SIG-M5 treated with dmso at 0.1 percent for 504 hours (cell line): ENCODE measurements at regions not wholly inside any gene's neighbourhood (a gene's known extent, or its start where the extent isn't known, plus 50 kb on each side); places are given as distances from the start of the nearest gene placed in this dataset.

Source experiments
- DNase-seq: peaks from one replicate; lab custom pipeline; 2025; ENCODE audit not compliant: unreplicated experiment; lab: John Stamatoyannopoulos, UW

DNA sequence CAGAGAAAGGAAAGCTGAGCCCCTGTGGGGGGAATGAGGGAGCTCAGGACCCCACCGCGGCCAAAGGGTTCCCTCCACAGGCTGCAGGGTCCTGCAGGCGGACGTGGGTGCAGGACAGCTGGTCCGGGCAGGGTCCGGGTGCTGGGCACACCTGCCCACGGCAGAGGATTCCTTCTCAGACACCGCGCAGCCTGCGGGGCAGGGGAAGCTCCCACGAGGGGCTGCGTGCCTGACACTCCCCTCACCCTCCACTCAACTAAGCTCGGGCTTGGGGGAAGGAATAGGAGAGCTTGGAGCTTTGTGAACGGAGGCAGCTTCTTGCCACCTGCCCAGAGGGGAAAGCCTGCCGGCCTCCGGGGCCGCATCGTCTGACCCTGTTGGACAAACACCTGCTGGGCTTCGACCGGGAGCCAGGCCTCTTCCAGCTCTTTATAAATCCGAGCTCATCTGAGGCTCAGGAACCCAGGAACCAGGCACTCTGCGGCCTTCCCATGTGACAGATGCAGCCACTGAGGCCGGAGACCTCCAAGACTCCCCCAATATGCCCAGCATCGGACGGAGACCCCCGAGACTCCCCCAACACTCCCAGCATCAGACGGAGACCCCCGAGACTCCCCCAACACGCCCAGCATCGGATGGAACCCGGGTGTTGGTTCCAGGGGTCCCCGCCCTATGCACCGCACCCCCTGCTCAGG, 97.3 kb downstream of the PDGFA start:
- no peak for DNase-seq

DNA sequence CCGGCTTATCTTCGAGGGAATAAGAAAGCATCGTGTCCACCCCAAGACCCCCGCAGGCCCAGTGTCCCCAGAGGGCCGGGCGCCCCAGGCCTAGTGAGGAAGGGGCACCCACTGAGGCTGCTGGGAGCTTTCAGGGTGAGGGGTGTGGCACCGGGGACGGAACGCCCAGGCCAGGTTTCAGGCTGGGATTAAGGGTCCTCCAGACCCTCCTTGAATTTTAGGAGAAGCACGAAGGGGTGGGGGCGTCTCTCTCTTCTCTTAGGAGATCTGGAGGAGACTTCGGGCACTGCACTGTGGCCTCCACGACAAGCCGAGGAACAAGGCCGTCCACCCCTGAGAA, 96.8 kb downstream of the PDGFA start:
- DNase-seq = no peak

DNA sequence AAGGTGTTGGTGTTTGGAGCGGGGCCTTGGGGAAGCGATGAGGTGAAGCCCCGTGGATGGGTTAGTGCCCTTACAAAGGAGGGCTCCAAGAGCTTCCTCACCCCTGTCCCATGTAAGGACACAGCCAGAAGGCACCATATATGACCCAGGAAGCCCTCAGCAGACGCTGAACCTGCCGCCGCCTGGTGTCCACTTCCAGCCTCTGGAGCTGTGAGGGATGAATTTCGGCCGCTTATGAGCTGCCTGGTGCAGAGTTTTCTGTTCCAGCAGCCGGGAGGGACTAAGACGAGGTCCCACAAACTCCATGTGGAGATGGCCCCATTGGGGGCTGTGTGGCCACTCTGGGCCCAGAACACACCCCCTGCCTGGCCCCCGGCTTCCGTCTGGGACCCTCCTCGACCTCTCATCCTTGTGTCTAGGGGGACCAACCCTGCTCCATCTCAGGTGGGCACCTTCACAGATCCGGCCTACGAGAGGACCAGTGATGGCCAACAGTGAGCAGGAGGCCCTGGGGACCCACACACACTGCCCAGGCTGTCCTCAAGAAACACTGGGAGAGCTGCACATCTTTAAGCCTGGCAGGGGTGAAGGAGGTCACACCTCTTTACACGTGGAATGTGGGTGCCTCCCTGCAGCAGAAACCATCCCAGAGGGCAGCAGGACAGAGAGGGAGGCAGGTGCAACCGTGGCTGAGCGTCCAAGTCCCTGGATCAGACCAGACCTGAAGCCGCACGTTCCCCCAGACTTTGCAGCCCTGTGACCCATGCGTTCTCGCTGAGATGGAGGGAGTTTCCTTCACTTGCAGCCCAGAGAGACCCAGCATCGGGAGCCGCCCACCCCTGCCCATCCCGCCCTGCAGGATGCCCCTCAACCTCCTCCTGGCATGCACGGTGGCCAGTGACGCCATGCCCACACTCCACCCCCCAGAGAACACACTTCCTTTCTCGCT, 96.1 kb downstream of the PDGFA start:
- no peak for DNase-seq

DNA sequence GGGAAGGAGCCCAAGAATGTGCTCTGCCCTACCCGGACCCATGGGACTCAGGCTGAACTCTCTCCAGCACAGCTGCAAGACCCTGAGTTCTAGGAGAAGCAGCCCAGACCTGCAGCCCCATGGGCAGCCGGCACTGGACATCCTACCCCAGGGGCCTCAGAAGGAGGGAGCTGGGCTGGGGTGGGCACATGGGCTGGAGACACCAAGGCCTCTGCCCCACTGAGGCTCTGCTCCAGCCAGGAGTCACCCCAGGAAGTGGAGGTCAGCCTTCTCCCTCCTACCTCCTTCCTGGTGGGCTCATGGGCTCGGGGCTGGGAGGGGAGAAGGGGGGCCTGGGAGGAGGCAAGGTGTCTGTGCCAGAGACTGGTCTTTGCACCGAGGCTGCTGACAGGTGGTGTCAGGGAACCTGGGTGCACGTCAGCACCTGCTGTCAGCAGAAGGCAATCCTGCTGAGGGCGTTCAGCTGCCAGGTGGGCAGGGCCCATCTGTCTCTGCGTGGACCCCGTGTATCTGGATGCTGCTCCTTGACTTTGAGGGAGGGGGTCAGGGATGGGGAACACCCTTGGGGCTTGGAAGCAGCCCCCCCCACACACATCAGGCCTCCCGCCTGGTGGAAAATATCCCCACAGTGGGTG, 95.2 kb downstream of the PDGFA start:
- DNase-seq = no peak

DNA sequence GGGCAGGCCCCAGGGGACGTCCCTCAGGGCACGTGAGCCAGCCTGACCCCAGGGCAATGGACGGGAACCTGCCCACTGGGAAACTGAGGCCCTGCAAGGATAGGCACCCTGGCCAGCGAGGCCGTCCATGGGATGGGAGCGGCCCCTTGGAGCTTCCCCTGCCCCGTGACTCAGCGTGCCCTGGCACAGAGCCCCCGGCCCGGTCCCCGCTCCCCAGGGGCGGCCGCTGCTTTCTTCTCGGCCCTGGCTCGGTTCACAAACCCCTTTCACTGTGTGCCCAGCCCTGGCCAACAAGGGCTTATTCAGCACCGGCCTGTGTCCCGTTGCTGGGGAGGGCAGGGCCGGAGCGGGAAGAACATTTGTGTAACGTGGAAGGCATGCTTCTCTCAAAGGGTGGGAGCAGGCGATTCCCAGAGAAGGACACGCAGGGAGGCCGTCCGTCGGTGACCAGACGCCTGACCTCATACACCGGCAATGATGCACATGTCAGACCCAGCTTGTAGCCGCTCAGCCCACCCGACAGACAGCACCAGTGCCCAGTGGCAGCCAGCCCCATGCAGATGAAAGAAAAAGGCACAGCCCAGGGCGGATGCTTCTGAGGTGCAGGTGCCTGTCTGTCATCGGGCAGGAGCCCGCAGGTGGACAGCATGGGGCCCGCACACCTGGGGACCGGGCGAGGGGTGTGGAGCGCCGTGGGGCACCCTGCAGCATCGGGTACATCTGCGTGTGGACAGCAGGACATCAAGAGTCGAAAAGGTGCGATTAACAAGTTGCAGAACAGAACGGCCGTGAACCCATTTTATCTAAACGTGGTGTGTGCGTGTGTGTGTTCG, 94.5 kb downstream of the PDGFA start:
- DNase-seq = no peak

DNA sequence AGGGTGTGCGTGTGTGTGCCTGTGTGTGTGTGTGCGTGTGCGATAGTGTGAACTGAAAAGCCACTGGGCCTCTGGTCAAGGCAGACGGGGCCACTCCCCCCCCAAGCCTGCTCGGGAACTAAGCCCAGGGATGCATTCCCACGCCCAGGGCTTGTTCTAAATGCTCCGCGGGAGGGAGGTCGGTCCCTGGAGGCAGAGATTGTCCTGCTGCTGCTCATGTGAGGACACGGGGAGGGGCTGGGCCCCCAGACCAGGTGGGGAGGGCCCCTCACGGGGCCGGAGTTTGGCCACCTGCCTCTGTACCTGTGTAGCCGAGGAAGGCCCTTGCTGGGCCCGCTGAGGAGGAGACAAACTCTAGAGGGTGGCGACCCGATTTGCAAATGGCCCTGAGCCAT, 93.9 kb downstream of the PDGFA start:
- no peak for DNase-seq

DNA sequence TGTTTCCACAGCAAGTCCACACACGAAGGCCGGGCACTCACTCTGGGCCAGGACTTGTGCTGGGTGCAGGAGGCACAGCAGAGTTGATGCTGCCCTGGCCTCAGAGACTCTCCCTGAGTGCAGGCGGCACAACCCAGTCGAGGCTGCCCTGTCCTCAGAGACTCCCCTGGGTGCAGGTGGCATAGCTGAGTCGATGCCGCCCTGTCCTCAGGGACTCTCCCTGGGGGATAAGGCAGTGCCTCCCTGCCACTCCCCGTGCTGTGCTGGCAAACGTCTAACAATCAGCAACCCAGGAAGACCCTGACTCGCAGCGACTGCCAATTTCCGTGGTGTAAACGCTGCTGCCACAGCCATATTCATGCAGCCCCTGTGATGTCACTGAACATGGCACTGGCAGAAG, 93.1 kb downstream of the PDGFA start:
- DNase-seq = no peak

DNA sequence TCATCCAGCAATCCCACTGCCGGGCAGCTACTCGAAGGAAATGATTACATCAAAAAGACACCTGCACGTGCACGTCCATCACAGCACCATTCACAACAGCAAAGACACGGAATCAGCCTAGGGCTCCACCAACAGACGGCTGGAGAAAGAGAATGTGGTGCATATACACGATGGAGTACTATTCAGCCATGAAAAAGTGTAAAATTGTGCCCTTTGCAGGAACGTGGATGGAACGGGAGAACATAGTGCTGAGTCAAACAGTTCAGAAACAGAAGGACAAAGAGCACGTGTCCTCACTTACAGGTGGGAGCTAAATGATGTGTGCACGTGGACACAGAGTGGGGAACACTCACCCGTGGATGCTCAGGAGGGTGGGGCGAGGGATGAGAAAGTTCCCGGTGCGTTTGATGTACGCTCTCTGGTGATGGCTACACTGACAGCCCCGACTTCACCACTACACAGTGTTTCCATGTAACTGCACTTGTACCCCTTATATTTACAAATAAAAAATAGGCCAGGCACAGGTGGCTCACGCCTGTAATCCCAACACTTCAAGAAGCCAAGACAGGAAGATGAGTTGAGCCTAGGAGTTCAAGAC, 92.0 kb downstream of the PDGFA start:
- no peak for DNase-seq

DNA sequence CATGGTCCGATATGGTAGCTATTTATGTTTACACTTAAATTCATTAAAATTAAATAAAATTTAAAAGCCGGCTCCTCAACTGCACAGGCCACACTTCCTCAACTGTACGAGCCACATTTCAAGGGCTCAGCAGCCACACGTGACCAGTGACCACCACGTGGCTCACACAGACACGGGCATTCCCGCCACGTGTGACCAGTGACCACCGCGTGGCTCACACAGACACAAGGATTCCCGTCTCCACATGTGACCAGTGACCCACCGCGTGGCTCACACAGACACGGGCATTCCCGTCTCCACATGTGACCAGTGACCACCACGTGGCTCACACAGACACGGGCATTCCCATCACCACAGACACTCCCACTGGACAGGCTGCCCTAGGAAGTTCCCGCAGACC, 91.3 kb downstream of the PDGFA start:
- DNase-seq = no peak

DNA sequence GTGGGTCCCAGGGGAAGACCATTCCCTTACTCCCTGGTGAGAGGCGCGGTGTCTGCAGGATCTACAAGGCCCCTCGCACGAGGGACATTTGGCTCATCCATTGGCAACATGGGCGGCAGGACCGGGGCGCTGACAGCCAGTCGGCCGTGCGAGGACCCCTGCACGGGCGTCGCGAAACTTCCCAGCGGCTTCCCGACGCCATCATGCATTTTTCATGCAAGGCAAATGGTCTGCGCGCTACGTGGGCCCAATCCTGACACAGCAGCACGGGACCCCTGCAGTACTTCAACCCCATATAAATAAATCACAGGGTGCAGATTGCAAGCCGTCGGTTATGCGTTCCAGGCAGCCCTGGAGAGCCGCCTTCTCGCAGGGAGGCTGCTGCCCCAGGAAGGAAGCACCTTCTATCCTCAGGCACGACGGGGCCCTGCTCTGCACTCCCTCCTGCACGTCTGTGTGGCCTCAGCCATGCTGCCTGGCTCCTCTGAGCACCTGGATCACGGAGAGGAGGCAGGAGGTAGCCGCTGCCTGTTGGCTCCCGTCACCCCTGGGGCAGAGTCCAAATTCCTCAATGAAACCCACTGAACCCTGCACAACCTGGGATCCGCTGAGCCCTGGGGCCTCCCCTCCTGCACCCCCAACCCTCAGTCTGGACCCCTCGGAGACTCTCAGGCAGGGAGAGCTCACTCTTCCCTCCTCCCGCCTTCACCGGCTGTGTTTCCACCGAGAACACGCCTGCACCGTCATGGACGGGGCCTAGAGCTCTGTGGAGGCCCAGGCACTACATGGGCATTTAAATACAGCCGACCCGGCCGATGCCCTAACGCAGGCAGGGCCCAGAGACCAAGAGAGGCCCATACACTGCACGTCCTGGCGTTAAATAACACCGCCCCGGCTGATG, 90.5 kb downstream of the PDGFA start:
- DNase-seq = no peak

DNA sequence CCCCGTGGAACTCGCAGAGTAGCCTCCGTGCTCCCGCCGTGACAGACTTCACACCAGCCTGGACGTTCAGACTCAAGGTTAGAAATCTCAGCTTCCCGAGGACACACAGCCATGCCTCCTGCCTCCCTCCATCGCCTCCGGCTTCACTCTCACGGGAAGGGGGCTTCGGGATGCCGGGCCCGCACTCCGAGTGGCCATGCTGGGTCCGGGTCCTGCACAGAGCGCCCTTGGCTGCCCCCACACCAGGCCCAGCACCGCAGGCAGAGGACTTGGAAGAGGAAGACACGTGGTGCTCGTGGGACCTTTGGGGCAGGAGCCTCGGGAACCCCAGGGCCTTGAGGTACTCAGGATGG, 89.8 kb downstream of the PDGFA start:
- DNase-seq = no peak

DNA sequence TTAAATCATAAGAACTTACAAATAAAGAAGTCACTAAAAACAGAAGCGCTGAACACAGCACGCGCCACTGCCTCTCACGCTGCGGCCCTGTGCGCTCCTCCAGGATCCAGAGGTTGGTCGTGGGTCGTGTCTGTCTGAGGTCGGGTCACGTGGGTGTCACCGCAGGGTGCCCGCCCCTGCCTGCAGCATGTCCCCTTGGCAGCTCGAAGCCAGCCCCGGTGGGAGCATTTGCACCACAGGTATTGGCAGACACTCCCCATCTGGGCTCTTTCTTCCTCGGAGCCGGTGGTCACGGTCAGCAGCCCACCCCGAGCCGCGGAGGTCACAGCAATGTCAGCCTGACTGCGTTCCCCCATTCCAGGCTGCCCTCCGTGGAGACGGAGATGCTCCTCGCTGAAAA, 88.6 kb downstream of the PDGFA start:
- DNase-seq = no peak

DNA sequence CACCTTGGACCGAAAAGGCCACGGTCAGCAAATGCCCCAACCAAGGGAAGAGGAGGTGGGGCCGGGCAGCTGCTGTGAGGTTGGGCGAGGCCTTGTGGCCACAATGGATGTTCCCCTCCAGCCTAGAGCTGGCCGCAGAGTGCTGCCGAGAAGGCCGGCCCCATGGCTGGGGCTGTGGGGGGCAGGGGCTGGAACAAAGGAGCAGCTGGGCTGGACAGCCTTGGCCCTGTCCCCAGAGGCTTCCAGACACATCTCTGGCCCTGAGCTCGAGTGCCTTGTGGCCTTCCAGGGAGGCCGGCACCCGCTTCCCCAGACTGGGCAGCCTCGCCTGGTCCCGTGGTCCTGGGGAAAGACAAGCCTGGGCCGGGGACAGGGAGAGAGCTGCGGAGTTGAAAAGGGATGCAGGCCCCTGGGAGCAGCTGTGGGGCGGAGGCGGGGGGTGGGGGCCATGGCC, 88.0 kb downstream of the PDGFA start:
- no peak for DNase-seq

DNA sequence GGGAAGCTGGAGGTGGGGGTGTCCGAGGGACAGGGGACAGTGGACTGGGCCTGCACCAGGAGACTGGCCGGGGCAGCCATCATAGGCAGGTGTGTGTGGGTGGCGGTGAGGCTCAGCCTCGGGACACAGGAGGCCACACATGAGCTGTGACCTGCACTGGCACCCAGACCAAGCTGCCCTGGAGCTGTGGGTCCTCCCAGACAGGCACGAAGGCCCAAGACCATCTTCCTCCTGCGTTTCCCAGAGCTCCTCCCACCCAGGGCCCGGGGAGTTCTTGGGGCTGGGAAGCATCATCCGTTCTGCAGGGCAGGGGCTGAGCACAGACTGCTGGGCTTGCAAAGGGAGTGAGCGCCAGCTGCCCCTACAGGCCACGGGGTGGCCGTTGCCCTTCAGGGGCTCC, 87.4 kb downstream of the PDGFA start:
- no peak for DNase-seq

DNA sequence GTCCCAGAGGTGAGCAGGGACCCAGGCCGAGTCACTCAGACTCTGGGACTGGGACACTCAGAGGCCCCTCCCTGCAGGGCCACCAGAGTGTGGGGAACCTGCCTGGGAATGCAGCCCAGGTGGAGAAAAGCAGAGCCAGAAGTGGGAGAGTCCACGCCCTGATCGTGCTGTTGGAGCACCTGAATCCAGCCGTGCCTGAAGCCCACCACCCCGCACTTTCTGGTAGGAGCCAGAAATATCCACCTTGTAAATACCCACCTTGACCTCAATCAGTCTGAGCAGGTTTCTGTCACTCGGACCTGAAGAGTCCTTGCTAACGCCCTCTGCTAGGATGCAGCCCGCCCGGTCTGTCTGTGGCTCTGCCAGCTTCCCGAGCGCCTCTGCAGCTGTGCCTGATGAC, 86.7 kb downstream of the PDGFA start:
- DNase-seq = no peak

DNA sequence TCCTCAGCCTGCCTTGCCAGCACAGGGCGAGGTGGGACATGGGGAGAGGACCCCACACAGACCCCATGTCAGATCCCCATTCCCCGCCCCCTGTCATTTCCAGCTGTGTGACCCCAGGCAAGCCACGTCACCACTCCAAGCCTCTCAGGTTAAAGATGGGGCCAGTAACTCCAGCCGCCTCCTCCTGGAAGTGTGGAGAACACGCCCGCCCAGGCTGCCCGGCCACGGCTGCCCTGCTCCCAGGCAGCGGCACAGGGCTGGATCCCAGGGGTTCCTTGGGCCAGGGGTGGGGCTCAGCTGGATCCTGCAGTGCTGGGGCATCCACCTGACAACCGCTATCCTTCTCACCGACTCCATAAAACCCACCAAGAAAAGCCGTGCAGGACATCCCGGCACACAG, 86.1 kb downstream of the PDGFA start:
- no peak for DNase-seq

DNA sequence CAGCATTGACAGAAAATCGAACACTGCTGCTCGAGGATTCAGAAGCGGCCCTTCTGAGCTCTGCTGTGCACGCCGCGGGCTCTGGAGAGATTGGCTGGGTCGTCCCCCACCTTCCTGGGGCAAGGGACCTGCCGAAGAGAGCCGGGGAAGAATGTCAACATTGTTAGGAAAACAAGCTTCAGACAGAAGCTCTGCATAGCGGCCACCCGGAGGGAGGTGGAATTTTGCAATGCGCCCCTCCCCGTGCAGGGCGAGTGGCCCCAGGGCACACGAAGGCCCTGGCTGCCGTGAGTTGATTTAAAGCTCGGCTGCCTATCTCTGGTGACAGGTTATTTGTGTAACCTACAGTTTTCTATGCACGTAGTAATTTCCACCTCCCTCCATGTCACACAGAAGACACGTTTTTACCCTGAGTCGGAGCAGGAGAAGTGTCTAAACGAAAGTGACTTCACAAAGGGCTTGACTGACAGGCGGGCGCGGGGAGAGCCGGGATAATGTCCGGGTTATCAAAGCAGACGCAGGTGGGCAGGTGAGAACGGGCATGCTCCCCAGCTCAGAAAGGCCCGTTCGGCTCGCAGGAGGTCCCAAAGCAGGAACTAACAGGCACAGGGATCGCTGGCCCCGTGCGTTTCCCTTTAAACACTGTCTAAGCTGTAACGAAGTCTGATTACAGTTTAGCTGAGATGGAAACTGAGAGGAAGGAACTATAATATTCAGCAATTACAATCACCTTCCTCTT, 84.6 kb downstream of the PDGFA start:
- no peak for DNase-seq

DNA sequence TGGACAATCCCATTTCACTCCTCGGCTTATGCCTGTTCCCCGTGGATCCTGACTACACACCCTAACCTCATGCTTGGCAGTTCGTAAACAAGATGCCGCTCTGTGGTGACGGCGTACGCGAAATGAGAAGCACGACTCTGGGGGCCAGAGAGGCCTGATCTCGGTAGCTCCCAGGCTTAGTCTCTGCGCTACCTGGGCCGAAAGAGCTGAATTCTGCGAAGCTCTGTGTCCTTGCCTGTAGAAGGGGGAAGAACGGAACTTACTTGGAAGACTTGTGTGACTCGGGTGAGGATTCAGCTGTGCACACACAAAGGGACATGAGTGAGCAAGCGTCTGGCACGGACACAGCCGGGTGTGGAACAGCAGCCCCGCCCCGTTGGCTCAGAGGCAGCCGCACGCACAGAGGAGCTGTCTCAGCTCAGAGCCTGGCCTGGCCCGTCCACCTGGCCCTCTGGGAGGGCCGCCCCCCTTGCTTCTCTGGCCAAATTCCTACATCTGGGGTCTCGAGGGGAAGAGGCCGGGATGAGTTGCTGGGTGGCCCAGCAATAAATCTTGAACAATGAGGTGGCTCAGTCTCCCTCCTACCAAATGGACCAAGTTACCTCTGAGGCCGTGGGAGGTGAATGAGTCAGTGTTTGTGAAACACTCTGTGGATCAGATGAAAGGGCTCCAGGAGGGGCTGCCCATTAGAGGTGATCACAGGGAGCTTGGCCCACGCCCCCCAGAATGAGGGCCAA, 83.8 kb downstream of the PDGFA start:
- no peak for DNase-seq
